ENCODE measurements at regions not wholly inside any gene's neighbourhood (a gene's known extent, or its start where the extent isn't known, plus 50 kb on each side); places are given as distances from the start of the nearest gene placed in this dataset.
"Not testable (repeated sequence)": the region's sequence is repeated elsewhere in the genome, so short reads cannot be mapped to it uniquely, and the experiment has no call there.

GRCh38 chr20:17825252-17825959 lies 125.6 kb downstream of the BANF2 start:
- DNase-seq (ENCODE audit: low read depth) = no peak
- TF ChIP-seq CTCF (conservative IDR thresholded peaks at IDR 0.05; ENCODE audit: low read depth, low read length) = no peak
- no peak overlapping the region for H3K4me3 ChIP-seq (ENCODE audit: low read depth, low read length)

- no peak for DNase-seq (ENCODE audit: low read depth)
- TF ChIP-seq CTCF (conservative IDR thresholded peaks at IDR 0.05; ENCODE audit: low read depth, low read length) = no peak
- H3K4me3 ChIP-seq (ENCODE audit: low read depth, low read length) = no peak overlapping the region
These were observed 125.0 kb downstream of the BANF2 start for GRCh38 chr20:17824676-17825251.

DNA sequence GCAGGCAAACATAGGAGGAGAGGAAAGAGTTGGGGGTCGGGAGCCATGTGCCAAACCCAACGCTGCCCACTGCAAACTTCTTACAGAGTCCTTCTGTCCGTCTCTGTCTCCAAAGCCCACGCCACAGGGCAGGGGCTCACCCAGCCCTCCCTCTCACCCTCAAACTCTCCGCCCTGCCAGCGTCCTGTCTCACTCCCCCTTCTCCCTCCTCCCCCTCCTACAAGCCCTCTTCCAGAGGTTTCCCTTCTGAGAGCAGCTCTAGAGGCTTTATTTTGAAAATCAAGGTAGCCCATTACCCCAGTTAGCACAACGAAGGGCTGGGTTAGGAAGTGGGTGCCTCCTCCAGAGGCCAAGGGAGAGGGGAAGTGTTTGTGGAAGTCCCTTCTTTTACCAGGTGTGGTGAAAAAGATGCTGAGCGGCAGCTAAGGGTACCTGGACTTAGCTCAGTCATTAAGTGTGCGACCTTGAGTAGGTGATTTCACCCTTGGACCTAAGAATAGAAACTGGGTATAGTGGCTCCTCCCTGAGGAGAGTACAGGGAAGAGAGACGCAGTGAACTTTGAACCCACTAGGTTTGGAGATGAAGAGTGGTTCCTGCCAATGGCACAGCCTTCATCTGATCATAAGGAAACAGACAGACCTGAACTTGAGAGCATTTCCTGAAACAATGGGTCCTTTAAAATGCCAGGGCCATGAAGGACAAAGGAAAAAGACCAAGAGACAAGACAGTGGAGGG lies 123.8 kb downstream of the BANF2 start:
- no peak overlapping the region for H3K4me3 ChIP-seq (ENCODE audit: low read depth, low read length)
- no peak for TF ChIP-seq CTCF (conservative IDR thresholded peaks at IDR 0.05; ENCODE audit: low read depth, low read length)
- no peak for DNase-seq (ENCODE audit: low read depth)

- no peak overlapping the region for H3K4me3 ChIP-seq (ENCODE audit: low read depth, low read length)
- no peak for DNase-seq (ENCODE audit: low read depth)
- no peak for TF ChIP-seq CTCF (conservative IDR thresholded peaks at IDR 0.05; ENCODE audit: low read depth, low read length)
These were observed 123.0 kb downstream of the BANF2 start for GRCh38 chr20:17822540-17823408.

DNA sequence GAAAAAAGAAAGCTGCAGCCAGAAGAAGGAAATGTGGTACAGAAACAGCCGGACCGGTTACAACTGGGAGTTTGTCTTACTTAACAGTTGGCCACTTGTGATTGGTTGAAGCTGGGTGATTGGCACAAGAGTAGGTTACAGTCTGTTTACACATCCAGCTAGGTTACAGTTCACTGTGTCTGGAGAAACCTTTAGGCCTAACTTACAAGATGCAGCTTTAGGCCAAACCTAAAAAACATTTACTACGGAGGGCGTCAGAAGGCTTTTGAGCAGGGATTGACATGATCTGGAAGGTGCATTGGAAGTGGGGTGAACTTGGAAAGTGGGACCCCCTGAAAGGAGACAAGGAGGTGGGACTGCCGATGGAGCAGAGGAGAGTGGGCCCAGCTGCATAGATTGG lies 122.3 kb downstream of the BANF2 start:
- peak; percentile 50 for DNase-seq (ENCODE audit: low read depth)
- no peak for TF ChIP-seq CTCF (conservative IDR thresholded peaks at IDR 0.05; ENCODE audit: low read depth, low read length)
- H3K4me3 ChIP-seq (ENCODE audit: low read depth, low read length) = no peak overlapping the region

GRCh38 chr20:17821606-17822005 lies 121.8 kb downstream of the BANF2 start:
- DNase-seq (ENCODE audit: low read depth); H3K4me3 ChIP-seq (ENCODE audit: low read depth, low read length): not testable (repeated sequence)

Data from epithelial cell of proximal tubule (primary cell).